Kidney epithelial cell (primary cell): ENCODE measurements at regions not wholly inside any gene's neighbourhood (a gene's known extent, or its start where the extent isn't known, plus 50 kb on each side); places are given as distances from the start of the nearest gene placed in this dataset.

ENCODE experiments used
- DNase-seq: peaks from one replicate; pipeline ENCODE4 v3.0.0-alpha.2; 2010; ENCODE audit warnings: low read depth
- H3K27me3 ChIP-seq: 2 replicates; pipeline ENCODE4 v1.6.0; 2011; ENCODE audit warnings: low read length; ENCODE audit not compliant: control insufficient read depth, insufficient read depth
- H3K36me3 ChIP-seq: 2 replicates; pipeline ENCODE4 v1.5.1; 2011; ENCODE audit warnings: low read length; ENCODE audit not compliant: control insufficient read depth, insufficient read depth
- H3K4me3 ChIP-seq: 2 replicates; pipeline ENCODE4 v1.5.1; 2011; ENCODE audit warnings: low read depth, mild to moderate bottlenecking, control low read depth, low read length
- TF ChIP-seq, protein P1 (sequence below): IDR thresholded peaks from 2 replicates; pipeline ENCODE4 v1.5.1; 2011; ENCODE audit warnings: mild to moderate bottlenecking, moderate library complexity, low read length, control low read depth, inconsistent platforms; ENCODE audit not compliant: insufficient read depth, poor library complexity, severe bottlenecking

- Histone ChIP-seq H3K36me3 (no peaks in the 10 kb centered on the region), H3K4me3 (no peak overlapping the region), H3K27me3 (no peaks in the 10 kb centered on the region)
- no peak for DNase-seq
- TF ChIP-seq, protein P1, sequence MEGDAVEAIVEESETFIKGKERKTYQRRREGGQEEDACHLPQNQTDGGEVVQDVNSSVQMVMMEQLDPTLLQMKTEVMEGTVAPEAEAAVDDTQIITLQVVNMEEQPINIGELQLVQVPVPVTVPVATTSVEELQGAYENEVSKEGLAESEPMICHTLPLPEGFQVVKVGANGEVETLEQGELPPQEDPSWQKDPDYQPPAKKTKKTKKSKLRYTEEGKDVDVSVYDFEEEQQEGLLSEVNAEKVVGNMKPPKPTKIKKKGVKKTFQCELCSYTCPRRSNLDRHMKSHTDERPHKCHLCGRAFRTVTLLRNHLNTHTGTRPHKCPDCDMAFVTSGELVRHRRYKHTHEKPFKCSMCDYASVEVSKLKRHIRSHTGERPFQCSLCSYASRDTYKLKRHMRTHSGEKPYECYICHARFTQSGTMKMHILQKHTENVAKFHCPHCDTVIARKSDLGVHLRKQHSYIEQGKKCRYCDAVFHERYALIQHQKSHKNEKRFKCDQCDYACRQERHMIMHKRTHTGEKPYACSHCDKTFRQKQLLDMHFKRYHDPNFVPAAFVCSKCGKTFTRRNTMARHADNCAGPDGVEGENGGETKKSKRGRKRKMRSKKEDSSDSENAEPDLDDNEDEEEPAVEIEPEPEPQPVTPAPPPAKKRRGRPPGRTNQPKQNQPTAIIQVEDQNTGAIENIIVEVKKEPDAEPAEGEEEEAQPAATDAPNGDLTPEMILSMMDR: no peak
These were observed 118.9 kb upstream of the TMEM72 start for GRCh38 chr10:44792119-44792775.

DNA sequence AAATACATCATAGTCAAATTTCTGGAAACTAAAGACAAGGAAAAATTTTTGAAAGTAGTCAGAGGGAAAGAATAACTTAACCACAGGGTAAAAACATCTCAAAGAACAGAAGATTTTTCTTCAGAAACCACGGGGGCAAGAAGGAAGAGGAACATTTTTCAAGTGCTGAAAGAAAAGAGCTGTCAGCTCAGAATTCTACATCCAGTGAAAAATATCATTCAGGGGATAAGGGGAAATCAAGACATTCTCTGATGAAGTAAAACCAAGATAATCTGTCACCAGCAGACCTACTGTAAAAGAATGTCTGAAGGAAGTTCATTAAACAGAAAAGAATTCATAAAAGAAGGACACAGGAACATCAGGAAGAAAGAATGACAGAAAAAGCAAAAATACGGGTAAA is 111.2 kb upstream of the TMEM72 start:
- DNase-seq: no peak
- H3K36me3 ChIP-seq: no peaks in the 10 kb centered on the region
- H3K4me3 ChIP-seq: no peak overlapping the region
- TF ChIP-seq, protein P1: no peak
- no peaks in the 10 kb centered on the region for H3K27me3 ChIP-seq

DNA sequence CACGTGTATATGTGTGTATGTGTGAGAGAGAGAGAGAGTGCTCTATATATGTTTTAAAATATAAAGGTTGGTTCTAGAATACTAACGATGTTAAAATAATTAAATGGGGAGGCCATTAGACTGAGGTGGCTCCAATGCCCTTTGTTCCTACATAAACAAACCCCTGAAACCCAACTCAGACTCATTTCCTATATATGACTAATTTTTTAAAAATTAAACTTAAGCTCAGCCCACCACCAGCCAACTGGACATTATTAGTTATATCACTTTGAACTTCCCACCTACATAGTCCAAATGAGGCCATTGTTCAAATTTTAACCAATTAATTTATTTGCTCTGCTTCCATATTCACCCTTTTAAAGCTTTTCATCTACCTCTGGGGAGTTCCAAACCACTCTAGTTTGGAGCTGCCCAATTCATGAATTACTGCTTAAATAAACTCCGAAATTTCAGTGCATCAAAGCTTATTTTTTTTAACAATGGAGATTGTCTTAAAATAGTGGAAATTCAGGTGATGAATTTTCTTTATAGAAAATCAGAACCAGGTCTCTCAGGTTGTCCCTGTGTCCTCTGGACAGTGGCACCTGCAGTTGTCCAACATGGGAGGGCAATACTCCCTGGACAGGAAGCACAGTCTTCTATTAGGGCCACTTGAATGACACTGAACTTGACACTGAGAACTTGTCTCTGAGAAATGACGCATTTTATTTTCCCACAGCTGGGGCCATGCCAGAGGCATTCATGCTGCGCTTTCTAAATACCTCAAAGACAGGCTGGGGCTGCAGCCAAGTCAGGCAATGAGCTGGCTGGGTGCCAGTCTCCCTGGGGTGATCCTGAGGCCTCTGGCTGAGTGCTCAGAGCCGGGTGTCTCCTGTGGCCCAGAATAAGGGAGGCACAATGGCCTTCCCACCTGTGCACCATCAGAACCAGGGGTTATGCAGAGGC is 109.5 kb upstream of the TMEM72 start:
- TF ChIP-seq, protein P1: no peak
- peak; percentile 97 for DNase-seq
- H3K4me3 ChIP-seq: no peak overlapping the region
- no peaks in the 10 kb centered on the region for H3K36me3 ChIP-seq
- no peaks in the 10 kb centered on the region for H3K27me3 ChIP-seq

- TF ChIP-seq, protein P1: no peak
- Histone ChIP-seq H3K27me3 (no peaks in the 10 kb centered on the region), H3K36me3 (no peaks in the 10 kb centered on the region), H3K4me3 (no peak overlapping the region)
- DNase-seq: no peak
These were observed 107.3 kb upstream of the TMEM72 start for GRCh38 chr10:44803862-44804261.

GRCh38 chr10:44804661-44805060 is 106.5 kb upstream of the TMEM72 start:
- DNase-seq: no peak
- Histone ChIP-seq H3K27me3 (no peaks in the 10 kb centered on the region), H3K36me3 (no peaks in the 10 kb centered on the region), H3K4me3 (no peak overlapping the region)
- TF ChIP-seq, protein P1: no peak
